Memory B cell (primary cell): ENCODE measurements at regions not wholly inside any gene's neighbourhood (a gene's known extent, or its start where the extent isn't known, plus 50 kb on each side); places are given as distances from the start of the nearest gene placed in this dataset.
"Not testable (repeated sequence)": the region's sequence is repeated elsewhere in the genome, so short reads cannot be mapped to it uniquely, and the experiment has no call there.

Experiments used
- ATAC-seq: fragments of 150-1000 bp; cut with Tn5 transposase; 2 replicates; pipeline ENCODE4 v1.10.0; 2021; ENCODE audit warnings: low read depth, mild to moderate bottlenecking, moderate library complexity
- DNase-seq, 2 donors: peaks; one replicate each; pipeline ENCODE4 v3.0.0; 2022; ENCODE audit warnings: low spot score in 2 of 2
- H3K27ac Mint-ChIP-seq: one replicate; pipeline ENCODE4 v1.8.0; 2022; ENCODE audit warnings: mild to moderate bottlenecking, moderate library complexity, mixed read lengths
- H3K27me3 Mint-ChIP-seq: one replicate; pipeline ENCODE4 v1.8.0; 2022; ENCODE audit warnings: mixed read lengths
- H3K36me3 Mint-ChIP-seq: one replicate; pipeline ENCODE4 v1.8.0; 2022; ENCODE audit warnings: mild to moderate bottlenecking, mixed read lengths
- H3K4me1 Mint-ChIP-seq: one replicate; pipeline ENCODE4 v1.8.0; 2022; ENCODE audit warnings: mixed read lengths
- H3K4me3 Mint-ChIP-seq: one replicate; pipeline ENCODE4 v1.8.0; 2022; ENCODE audit warnings: mild to moderate bottlenecking, moderate library complexity, mixed read lengths
- H3K9me3 Mint-ChIP-seq: one replicate; pipeline ENCODE4 v1.8.0; 2022; ENCODE audit warnings: mixed read lengths

DNA sequence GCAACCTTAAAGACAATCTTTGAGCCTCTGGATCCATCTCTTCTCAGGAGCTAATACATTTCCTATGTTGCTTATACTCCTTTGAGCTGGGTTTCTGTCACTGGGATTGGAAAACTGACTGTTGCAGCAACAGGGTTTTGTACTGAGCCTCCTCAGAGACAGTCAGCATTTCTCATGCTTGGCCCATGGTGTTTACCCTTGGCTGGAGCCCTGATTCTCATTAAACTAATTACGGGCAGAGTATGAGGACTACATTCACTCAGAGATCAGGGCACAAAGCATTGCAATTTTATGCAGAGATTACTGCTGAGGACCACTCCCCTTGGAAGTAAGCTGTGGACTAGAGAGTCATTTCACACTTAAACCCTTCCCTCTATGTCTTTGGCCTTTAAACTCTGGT, 134.5 kb downstream of the LRIG2 start:
- no peak for ATAC-seq
- DNase-seq: no peak
- H3K4me1 Mint-ChIP-seq: peaks cover 8% of the 10 kb centered on the region
- H3K27me3 Mint-ChIP-seq: peaks cover 7% of the 10 kb centered on the region
- H3K27ac Mint-ChIP-seq: no peak overlapping the region
- no peak overlapping the region for H3K4me3 Mint-ChIP-seq
- H3K36me3 Mint-ChIP-seq: peaks cover 2% of the 10 kb centered on the region
- H3K9me3 Mint-ChIP-seq: peaks cover 2% of the 10 kb centered on the region

- DNase-seq, H3K4me3 Mint-ChIP-seq, H3K27me3 Mint-ChIP-seq, H3K27ac Mint-ChIP-seq, H3K4me1 Mint-ChIP-seq, H3K36me3 Mint-ChIP-seq, ATAC-seq, H3K9me3 Mint-ChIP-seq: not testable (repeated sequence)
These were observed 135.4 kb downstream of the LRIG2 start for GRCh38 chr1:113208425-113208824.

- no peak for ATAC-seq
- Mint-ChIP-seq H3K27me3 (peaks cover 7% of the 10 kb centered on the region), H3K9me3 (peaks cover 3% of the 10 kb centered on the region), H3K4me1 (peaks cover 8% of the 10 kb centered on the region), H3K4me3 (peak overlapping the region; percentile 30), H3K27ac (no peak overlapping the region), H3K36me3 (peaks cover 2% of the 10 kb centered on the region)
- no peak for DNase-seq
These were observed 137.2 kb downstream of the LRIG2 start for GRCh38 chr1:113210248-113210647.

- H3K27me3 Mint-ChIP-seq: peaks cover 7% of the 10 kb centered on the region
- H3K36me3 Mint-ChIP-seq: peaks cover 4% of the 10 kb centered on the region
These were observed 138.5 kb downstream of the LRIG2 start for GRCh38 chr1:113211467-113211866.

DNA sequence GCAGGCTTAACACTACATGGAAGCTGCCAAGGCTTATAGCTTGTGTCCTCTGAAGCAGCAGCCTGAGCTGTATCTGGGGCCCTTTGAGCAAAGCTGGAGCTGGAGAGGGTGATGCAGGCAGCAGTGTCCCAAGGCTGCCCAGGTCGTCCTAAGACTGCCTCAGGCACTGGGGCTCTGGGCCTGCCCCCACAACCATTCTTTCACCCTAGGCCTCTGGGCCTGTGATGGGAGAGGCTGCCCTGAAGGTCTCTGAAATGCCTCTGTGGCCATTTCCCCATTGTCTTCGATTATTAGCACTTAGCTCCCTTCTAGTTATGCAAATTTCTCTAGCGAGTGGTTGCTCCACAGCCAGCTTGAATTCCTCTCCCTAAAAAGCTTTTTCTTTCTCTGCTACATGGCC, 142.0 kb downstream of the LRIG2 start:
- peaks cover 7% of the 10 kb centered on the region for H3K4me1 Mint-ChIP-seq
- H3K36me3 Mint-ChIP-seq: peaks cover 4% of the 10 kb centered on the region
- DNase-seq: no peak
- ATAC-seq: no peak
- no peak overlapping the region for H3K27ac Mint-ChIP-seq
- peaks cover 9% of the 10 kb centered on the region for H3K9me3 Mint-ChIP-seq
- H3K4me3 Mint-ChIP-seq: no peak overlapping the region
- peaks cover 4% of the 10 kb centered on the region for H3K27me3 Mint-ChIP-seq

More at GRCh38 chr1:113211467-113211866, 138.5 kb downstream of the LRIG2 start:
- H3K4me1 Mint-ChIP-seq: peaks cover 8% of the 10 kb centered on the region
- DNase-seq (no peak), ATAC-seq (no peak)
- H3K9me3 Mint-ChIP-seq: peaks cover 9% of the 10 kb centered on the region
- no peak overlapping the region for H3K27ac Mint-ChIP-seq
- H3K4me3 Mint-ChIP-seq: no peak overlapping the region

DNA sequence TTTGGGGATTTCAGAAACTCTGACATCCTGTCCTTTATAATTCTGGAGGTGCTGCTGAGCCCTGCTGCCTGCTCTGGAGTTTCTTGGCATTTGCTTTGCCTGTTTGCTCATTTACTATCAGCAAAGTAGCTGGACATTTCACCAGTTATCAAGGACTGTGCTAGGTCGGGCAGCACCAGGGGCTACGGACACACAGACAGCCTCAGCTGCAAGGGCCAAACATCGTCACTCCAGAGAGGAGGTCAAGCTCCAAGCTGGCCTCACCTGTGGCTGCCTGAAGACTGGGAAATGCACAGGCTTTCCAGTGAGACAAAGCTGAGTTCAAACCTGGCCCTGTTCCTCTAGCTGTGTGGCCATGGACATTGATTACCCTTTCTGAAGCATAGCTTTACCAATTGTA, 143.7 kb downstream of the LRIG2 start:
- Mint-ChIP-seq H3K27me3 (peaks cover 1% of the 10 kb centered on the region), H3K4me1 (no peaks in the 10 kb centered on the region), H3K27ac (no peak overlapping the region), H3K9me3 (peaks cover 9% of the 10 kb centered on the region), H3K4me3 (no peak overlapping the region), H3K36me3 (peaks cover 2% of the 10 kb centered on the region)
- ATAC-seq (no peak), DNase-seq (no peak)

DNA sequence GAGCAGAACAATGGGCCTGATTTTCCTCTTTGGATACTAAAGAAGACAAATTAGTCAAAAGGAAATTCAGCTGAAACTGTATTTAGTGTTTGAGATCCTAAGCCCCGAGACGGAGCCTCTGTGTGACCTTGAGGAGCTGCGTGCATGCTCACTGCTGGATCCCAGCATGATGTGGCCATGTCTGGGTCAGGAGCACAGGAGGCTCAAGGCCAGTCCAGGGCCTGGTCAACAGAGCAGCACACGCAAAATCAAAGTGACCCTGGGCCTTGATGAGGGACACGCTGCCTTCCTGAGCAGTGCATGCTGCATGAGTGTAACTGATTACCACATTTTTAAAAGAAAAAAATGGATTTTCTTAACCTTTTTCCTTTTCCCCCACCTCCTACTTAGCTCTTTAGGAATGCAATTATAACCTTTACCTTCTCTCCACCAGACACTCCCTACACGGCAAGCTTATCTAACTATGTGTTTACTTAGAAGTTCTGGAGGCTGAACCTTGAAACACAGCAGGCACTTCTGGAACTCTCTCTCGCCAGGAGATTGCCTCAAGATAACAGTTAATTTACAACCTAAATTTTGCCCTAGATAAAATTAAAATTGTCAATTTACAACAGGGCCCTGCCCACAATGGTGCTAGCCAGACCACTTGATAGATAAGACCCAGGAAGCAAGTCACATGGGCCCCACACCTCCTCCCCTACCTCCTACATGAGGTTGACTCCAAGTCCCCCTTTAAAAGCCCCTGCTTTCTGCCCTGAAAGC, 144.6 kb downstream of the LRIG2 start:
- peaks cover 2% of the 10 kb centered on the region for H3K36me3 Mint-ChIP-seq
- H3K27ac Mint-ChIP-seq: no peak overlapping the region
- DNase-seq: no peak
- no peak overlapping the region for H3K4me3 Mint-ChIP-seq
- H3K4me1 Mint-ChIP-seq: no peaks in the 10 kb centered on the region
- no peaks in the 10 kb centered on the region for H3K27me3 Mint-ChIP-seq
- ATAC-seq: no peak
- H3K9me3 Mint-ChIP-seq: peaks cover 9% of the 10 kb centered on the region

GRCh38 chr1:113219377-113219776, 146.4 kb downstream of the LRIG2 start:
- Mint-ChIP-seq H3K4me1 (no peaks in the 10 kb centered on the region), H3K36me3 (peaks cover 2% of the 10 kb centered on the region), H3K27ac (no peak overlapping the region), H3K9me3 (peaks cover 7% of the 10 kb centered on the region), H3K27me3 (no peaks in the 10 kb centered on the region), H3K4me3 (no peak overlapping the region)
- DNase-seq (no peak), ATAC-seq (no peak)

- H3K27me3 Mint-ChIP-seq: no peaks in the 10 kb centered on the region
These were observed 146.8 kb downstream of the LRIG2 start for GRCh38 chr1:113219828-113220227.

DNA sequence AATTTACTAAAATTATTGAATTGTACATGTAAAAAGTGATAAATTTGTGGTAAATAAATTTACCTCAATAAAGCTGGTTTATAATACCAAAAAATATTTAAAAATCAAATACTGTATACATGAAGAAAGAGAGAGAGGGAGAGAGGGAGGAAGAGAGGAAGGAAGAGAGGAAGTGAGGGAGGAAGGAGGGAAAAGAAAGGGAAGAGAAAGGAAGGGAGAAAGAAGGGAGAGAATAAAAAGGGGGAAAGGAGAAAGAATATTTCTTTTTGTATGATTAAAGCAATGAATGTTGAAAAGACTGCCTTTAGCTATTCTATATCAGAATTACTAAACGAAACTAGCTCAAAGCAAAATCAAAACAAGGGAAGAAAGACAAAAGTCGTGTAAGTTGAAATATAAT, 150.0 kb downstream of the LRIG2 start:
- no peaks in the 10 kb centered on the region for H3K36me3 Mint-ChIP-seq
- no peak for ATAC-seq
- no peak for DNase-seq
- H3K27ac Mint-ChIP-seq: no peak overlapping the region
- no peak overlapping the region for H3K4me3 Mint-ChIP-seq
- no peaks in the 10 kb centered on the region for H3K9me3 Mint-ChIP-seq
- peaks cover 3% of the 10 kb centered on the region for H3K27me3 Mint-ChIP-seq
- H3K4me1 Mint-ChIP-seq: no peaks in the 10 kb centered on the region

More at GRCh38 chr1:113219828-113220227, 146.8 kb downstream of the LRIG2 start:
- no peak for DNase-seq
- Mint-ChIP-seq H3K36me3 (peaks cover 2% of the 10 kb centered on the region), H3K4me1 (no peaks in the 10 kb centered on the region), H3K4me3 (no peak overlapping the region), H3K9me3 (peaks cover 7% of the 10 kb centered on the region), H3K27ac (no peak overlapping the region)
- no peak for ATAC-seq

GRCh38 chr1:113223546-113223945, 150.5 kb downstream of the LRIG2 start:
- Mint-ChIP-seq H3K9me3 (no peaks in the 10 kb centered on the region), H3K27ac (no peak overlapping the region), H3K36me3 (no peaks in the 10 kb centered on the region), H3K4me3 (no peak overlapping the region), H3K27me3 (peaks cover 3% of the 10 kb centered on the region), H3K4me1 (no peaks in the 10 kb centered on the region)
- ATAC-seq: no peak
- no peak for DNase-seq

- no peaks in the 10 kb centered on the region for H3K4me1 Mint-ChIP-seq
- no peak overlapping the region for H3K27ac Mint-ChIP-seq
- no peak for ATAC-seq
- no peaks in the 10 kb centered on the region for H3K9me3 Mint-ChIP-seq
- no peaks in the 10 kb centered on the region for H3K36me3 Mint-ChIP-seq
- H3K4me3 Mint-ChIP-seq: no peak overlapping the region
- DNase-seq: no peak
- H3K27me3 Mint-ChIP-seq: peaks cover 3% of the 10 kb centered on the region
These were observed 153.2 kb downstream of the LRIG2 start for GRCh38 chr1:113226148-113226547.

DNA sequence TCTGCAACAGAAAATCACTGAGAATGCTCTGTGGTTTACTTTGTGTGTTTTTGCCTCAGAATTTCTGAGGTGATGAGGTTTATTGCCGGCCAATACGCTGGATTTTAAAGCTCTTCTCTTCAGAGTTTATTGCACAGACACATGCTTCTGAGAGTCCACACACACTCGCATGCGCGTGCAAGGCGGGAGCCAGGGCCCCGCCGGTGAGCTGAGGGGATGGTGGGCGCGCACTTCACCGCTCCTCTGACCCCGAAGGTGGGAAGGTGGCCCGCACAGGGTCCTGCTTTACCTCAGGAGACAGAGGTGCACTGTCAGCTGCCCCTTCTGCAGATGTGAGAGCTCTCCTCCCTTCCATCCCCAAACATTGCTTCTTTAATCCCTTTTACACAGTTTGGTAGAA, 158.4 kb upstream of the MAGI3 start:
- ATAC-seq (no peak), DNase-seq (no peak)
- no peaks in the 10 kb centered on the region for H3K36me3 Mint-ChIP-seq
- no peak overlapping the region for H3K27ac Mint-ChIP-seq
- no peak overlapping the region for H3K4me3 Mint-ChIP-seq
- H3K4me1 Mint-ChIP-seq: no peaks in the 10 kb centered on the region
- H3K27me3 Mint-ChIP-seq: peaks cover 7% of the 10 kb centered on the region
- no peaks in the 10 kb centered on the region for H3K9me3 Mint-ChIP-seq

DNA sequence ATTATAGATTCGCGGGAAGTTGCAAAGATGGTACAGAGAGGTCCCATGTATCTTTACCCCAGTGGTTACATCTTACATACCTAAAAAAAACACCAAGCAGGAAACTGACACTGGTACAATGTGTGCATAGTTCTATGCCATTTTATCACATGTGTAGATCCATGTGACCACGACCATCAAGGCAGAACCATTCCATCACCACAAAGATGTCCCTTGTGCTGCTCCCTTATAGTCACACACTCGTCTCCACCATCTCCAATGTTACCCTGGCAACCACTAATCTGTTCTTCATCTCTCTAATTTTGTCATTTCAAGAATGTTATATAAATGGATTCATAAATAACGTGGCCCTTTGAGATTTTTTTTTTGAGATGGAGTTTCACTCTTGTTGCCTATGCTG, 156.9 kb upstream of the MAGI3 start:
- Mint-ChIP-seq H3K27ac (no peak overlapping the region), H3K36me3 (no peaks in the 10 kb centered on the region), H3K9me3 (no peaks in the 10 kb centered on the region), H3K27me3 (peaks cover 6% of the 10 kb centered on the region), H3K4me1 (no peaks in the 10 kb centered on the region), H3K4me3 (no peak overlapping the region)
- no peak for ATAC-seq
- DNase-seq: no peak

DNA sequence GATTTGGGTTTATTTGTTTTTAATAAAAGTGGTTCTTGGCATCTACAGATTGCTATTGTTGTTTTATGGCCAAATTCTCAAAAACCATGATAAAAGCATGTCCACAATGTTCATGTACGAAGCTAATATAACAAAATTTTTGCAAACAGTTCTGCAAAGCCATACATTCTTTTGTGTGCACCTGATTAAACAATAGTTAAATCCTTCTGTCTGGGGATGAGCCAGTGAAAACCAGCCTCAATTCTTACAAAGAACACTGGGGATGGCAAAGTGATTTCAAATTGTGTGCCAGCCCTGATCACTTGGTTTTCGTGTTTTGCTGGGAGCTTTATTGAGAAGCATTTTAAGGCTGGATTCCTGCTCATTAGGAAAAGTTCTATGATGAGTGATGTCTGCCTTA, 149.1 kb upstream of the MAGI3 start:
- H3K4me1 Mint-ChIP-seq: no peaks in the 10 kb centered on the region
- H3K27me3 Mint-ChIP-seq: peaks cover 5% of the 10 kb centered on the region
- ATAC-seq (no peak), DNase-seq (no peak)
- no peaks in the 10 kb centered on the region for H3K36me3 Mint-ChIP-seq
- no peak overlapping the region for H3K4me3 Mint-ChIP-seq
- no peak overlapping the region for H3K27ac Mint-ChIP-seq
- H3K9me3 Mint-ChIP-seq: no peaks in the 10 kb centered on the region
